Fibroblast of skin of left quadriceps (primary cell): ENCODE measurements at regions not wholly inside any gene's neighbourhood (a gene's known extent, or its start where the extent isn't known, plus 50 kb on each side); places are given as distances from the start of the nearest gene placed in this dataset.
"Not testable (repeated sequence)": the region's sequence is repeated elsewhere in the genome, so short reads cannot be mapped to it uniquely, and the experiment has no call there.

Experiments
- DNase-seq, 2 experiments: peaks; one replicate each; pipeline ENCODE4 v3.0.0-alpha.2; 2013; ENCODE audit warnings: low read depth in 2 of 2

- no peak for DNase-seq
Observed at GRCh38 chrX:55813150-55813549, 95.6 kb downstream of the RRAGB start.

- no peak for DNase-seq
Observed at GRCh38 chrX:55815546-55815945, 98.0 kb downstream of the RRAGB start.

GRCh38 chrX:55816023-55816422 is 98.5 kb downstream of the RRAGB start:
- DNase-seq: no peak

GRCh38 chrX:55818673-55819375 is 101.3 kb downstream of the RRAGB start:
- no peak for DNase-seq

- DNase-seq: no peak
Observed at GRCh38 chrX:55839485-55839884, 121.9 kb downstream of the RRAGB start.

- DNase-seq: no peak
Observed at GRCh38 chrX:55841962-55842752, 124.6 kb downstream of the RRAGB start.

- DNase-seq: not testable (repeated sequence)
Observed at GRCh38 chrX:55866779-55867178, 149.2 kb downstream of the RRAGB start.

- no peak for DNase-seq
Observed at GRCh38 chrX:55867181-55867651, 149.7 kb downstream of the RRAGB start.

- no peak for DNase-seq
Observed at GRCh38 chrX:55867708-55868107, 150.2 kb downstream of the RRAGB start.

GRCh38 chrX:55874807-55875206 is 157.3 kb downstream of the RRAGB start:
- no peak for DNase-seq

GRCh38 chrX:55883541-55883940 is 166.0 kb downstream of the RRAGB start:
- DNase-seq: not testable (repeated sequence)

- DNase-seq: peak; percentile 0 to 1
Observed at GRCh38 chrX:55907968-55908607, 190.5 kb downstream of the RRAGB start.

GRCh38 chrX:55908661-55909212 is 191.2 kb downstream of the RRAGB start:
- DNase-seq: no peak

GRCh38 chrX:55919367-55920221 is 202.0 kb downstream of the RRAGB start:
- DNase-seq: no peak

- no peak for DNase-seq
Observed at GRCh38 chrX:55924574-55924973, 207.0 kb downstream of the RRAGB start.

GRCh38 chrX:55928529-55928928 is 211.0 kb downstream of the RRAGB start:
- not testable (repeated sequence) for DNase-seq
